C4-2B (cell line): ENCODE measurements at regions not wholly inside any gene's neighbourhood (a gene's known extent, or its start where the extent isn't known, plus 50 kb on each side); places are given as distances from the start of the nearest gene placed in this dataset.

Source experiments
- CTCF ChIP-seq: fragments of 450-650 bp; conservative IDR thresholded peaks from 2 replicates; pipeline ENCODE4 v1.5.1; 2017; ENCODE audit warnings: mild to moderate bottlenecking
- ZFX ChIP-seq: fragments of 450-650 bp; IDR thresholded peaks from 2 replicates; pipeline ENCODE4 v1.6.1; 2017

GRCh38 chr2:53021292-53021691 lies 746.3 kb upstream of the CHAC2 start:
- TF ChIP-seq CTCF (no peak), ZFX (no peak)
